SU-DHL-6 (cell line): ENCODE measurements at regions not wholly inside any gene's neighbourhood (a gene's known extent, or its start where the extent isn't known, plus 50 kb on each side); places are given as distances from the start of the nearest gene placed in this dataset.

ENCODE experiments used
- EZH2phosphoT487 ChIP-seq: fragments of 200-600 bp; sonication (generic), shearing (Covaris generic); conservative IDR thresholded peaks from 2 replicates; pipeline ENCODE4 v1.6.1; 2018; ENCODE audit warnings: mild to moderate bottlenecking, antibody characterized with exemption, low read length, moderate library complexity, mixed read lengths
- TF ChIP-seq, protein P1 (sequence below): fragments of 200-600 bp; sonication (generic); IDR thresholded peaks from one replicate; pipeline ENCODE4 v1.5.1; 2017; ENCODE audit warnings: antibody characterized with exemption, mild to moderate bottlenecking, low read length, moderate library complexity; ENCODE audit not compliant: insufficient read depth, poor library complexity, severe bottlenecking

GRCh38 chr10:78121801-78122200 is 88.1 kb downstream of the RPS24 start:
- TF ChIP-seq, protein P1, sequence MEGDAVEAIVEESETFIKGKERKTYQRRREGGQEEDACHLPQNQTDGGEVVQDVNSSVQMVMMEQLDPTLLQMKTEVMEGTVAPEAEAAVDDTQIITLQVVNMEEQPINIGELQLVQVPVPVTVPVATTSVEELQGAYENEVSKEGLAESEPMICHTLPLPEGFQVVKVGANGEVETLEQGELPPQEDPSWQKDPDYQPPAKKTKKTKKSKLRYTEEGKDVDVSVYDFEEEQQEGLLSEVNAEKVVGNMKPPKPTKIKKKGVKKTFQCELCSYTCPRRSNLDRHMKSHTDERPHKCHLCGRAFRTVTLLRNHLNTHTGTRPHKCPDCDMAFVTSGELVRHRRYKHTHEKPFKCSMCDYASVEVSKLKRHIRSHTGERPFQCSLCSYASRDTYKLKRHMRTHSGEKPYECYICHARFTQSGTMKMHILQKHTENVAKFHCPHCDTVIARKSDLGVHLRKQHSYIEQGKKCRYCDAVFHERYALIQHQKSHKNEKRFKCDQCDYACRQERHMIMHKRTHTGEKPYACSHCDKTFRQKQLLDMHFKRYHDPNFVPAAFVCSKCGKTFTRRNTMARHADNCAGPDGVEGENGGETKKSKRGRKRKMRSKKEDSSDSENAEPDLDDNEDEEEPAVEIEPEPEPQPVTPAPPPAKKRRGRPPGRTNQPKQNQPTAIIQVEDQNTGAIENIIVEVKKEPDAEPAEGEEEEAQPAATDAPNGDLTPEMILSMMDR: no peak
- no peak for TF ChIP-seq EZH2phosphoT487
